Stimulated activated CD4-positive, alpha-beta T cell treated with anti-CD3 and anti-CD28 coated beads, Interleukin-2, amount 100 ng/mL, for 4 hours (primary cell): ENCODE measurements at regions not wholly inside any gene's neighbourhood (a gene's known extent, or its start where the extent isn't known, plus 50 kb on each side); places are given as distances from the start of the nearest gene placed in this dataset.

Experiments used
- DNase-seq: peaks from one replicate; pipeline ENCODE4 v3.0.0-alpha.2; 2020; ENCODE audit warnings: low read depth

DNA sequence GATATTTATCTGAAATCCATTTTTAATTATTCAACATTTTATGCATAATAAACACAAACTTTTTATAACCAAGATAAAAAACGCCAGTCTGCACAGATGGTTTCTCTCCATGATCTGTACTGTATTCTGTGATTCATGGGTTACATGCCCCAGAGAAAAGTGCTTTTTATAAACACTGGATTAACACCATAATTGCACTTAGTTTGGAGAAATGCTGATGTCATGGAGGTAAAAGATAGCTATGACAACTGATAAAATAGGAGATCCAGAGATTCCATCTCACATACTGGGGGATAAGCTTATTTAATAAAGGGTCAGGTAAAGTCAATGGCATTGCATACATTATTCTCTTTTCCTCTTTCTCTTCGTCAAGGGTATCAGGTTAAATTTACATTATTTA is 1460.4 kb upstream of the ALCAM start:
- no peak for DNase-seq

DNA sequence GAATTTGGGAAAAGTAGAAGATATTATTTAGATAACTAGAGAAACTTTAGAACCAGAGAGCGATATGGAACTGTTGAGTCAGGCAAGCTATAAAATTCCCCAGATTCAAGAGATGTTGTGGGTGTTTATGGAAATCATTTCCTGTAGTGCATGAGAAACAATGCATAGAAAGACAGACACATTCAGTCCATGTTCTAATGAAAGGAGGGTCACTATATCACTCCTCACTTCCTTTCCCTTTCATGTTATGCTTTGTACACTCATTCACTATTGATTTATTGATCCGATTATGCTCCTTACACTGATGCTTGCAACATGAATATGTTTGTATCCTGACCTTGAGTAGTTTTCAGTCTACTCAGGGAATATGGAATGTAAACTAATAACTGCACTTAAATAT is 1459.9 kb upstream of the ALCAM start:
- no peak for DNase-seq

DNA sequence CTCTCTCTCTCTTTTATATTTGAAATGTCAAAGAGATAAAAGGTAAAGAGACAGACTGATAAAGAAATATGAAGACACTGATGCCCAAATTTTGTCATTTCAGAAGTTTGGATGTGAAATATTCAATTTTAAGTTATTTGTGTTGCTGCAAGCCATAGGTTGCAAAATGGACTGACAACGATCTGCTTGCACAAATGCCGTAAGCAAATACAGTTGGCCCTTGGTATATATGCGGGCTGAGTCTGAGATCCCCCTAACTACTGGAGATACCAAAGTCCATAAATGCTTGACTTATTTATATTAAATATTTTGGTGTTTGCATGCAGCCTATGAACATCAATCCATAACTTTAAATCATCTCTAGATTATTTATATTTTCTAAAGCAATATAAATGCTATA is 1459.1 kb upstream of the ALCAM start:
- no peak for DNase-seq

DNA sequence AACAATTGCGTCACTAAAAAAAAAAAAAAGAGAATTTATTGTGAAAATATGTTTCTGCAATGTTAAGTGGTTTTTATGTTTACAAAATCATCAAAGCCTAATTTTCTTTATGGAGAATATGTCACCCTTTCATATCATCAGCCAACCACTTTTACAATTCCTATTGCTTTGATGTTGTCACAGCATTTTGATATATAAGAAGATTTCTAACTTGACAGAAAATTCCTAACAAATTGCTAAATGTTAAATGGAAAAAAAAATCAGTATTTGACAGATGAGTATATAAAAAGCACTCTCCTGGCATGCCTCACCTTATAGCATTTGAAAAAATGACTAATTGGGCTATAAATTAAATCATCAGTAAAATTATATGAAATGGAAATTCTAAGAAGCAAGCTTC is 1457.3 kb upstream of the ALCAM start:
- no peak for DNase-seq

DNA sequence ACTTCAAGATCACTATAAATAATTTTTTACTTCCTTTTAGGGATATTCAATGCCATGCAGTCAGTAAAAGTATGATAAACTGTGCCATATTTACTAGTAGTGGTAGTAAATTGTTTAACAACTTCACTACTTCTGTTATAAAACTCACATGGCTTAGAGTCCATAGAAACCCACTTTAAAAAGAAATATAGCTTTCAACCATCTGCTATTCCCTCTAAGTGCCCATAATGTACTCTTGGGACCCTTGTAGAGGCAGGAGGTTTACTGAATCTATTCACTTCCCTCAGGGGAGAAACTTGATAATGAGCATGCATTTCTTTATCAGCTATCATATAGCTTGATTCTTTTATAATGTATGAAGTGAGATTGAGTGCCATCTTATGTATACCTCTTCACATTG is 1448.4 kb upstream of the ALCAM start:
- no peak for DNase-seq

DNA sequence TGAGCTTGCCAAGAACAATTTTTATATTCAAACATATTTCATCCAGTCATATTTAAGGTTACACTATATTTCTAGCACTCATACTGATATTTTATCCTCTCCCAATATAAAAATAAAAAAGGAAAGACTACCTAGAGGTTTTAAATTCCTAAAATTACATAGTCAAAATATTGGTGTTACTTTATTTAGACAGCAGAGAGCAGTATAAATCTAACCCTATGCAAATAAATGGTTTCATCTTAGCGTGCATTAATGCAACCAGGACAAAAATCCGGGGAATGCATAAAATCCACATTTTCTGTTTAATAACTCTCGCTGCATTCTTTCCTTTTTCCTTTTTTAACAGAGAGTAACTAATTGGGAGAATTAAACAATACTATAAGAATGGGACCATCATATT is 1447.4 kb upstream of the ALCAM start:
- DNase-seq, result no peak

DNA sequence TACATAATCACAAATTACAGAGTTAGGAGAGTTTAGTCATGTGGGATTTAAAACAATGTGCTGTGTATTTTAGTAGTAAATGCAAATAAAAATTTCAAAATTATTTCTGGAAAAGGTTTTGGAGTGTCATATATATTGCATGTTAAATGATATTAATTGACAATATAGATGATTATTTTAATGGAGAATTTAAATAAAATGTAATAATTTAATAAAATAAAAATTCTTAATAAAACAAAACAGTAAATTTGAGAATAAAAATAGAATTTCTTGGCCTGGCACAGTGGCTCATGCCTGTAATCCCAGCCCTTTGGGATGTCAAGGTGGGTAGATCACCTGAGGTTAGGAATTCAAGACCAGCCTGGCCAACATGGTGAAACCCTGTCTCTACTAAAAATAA is 1442.8 kb upstream of the ALCAM start:
- DNase-seq, result no peak

DNA sequence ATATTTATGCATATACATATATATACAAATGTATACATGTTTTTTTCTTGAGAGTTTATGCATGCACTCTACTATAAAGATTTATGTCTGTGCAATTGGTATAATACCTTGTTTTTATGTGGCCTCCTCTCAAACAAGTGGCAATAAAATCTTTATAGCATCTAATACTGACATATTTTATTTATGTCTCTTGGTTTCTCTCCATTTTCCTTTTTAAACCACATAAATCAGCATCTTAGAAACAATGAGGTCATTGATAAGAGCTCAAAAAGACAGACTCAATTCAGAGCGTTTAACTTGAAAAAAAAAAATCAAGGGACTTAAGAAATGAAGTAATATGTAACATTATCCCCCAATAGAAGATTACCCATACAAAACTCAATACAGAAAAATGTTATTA is 1442.2 kb upstream of the ALCAM start:
- no peak for DNase-seq

DNA sequence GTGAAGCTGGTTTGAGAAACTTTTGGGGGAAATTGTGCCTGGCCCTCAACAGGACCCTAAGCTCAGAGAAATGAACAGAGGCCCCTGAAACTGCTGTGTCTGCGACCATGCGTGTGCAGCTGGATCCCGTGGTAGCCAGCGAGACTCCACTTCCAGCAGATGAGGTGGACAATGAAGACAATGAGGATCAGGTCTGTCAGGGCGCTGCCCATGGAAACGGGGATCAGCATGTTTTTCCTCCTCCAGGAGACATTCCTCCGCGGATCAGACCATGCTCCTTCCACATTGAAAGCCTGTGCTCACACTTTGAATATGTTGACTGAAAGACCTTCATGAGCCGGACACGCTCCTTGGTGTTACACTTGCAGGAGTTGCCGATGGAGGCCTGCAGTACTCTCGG is 1439.8 kb upstream of the ALCAM start:
- DNase-seq, result no peak

DNA sequence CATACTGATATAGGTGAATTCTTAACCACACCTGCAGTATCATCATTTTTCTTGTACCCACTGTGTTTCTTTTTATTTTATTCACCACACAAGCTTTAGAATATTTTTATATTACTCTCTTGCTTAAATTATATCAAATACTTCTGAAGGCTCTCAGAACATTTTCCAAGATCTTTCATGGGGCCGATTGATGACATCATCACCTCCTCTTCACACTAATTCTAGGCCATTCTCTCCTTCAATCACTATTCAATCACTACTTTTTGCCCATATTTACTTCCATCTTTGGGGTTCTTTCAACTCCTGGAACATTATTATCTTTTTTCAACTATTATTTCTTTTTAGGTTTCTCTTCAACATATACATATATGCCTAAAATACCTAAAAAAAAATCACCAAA is 1438.8 kb upstream of the ALCAM start:
- no peak for DNase-seq

DNA sequence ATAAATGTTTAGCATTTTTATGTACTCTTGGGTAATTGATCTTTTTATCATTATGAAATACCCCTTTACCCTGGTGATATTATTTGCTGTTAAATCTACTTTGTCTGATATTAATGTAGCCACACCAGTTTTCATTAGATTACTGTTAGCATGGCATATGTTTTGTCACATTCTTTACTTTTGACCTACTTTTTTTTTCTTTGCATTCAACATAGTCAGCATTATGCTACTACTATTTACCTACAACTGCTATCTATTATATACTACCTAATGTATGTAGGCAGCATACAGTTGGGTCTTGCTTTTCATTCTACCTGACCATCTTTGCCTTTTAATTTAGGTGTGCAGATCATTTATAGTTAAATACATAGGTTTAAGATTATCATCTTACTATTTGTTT is 1429.6 kb upstream of the ALCAM start:
- DNase-seq, result no peak

DNA sequence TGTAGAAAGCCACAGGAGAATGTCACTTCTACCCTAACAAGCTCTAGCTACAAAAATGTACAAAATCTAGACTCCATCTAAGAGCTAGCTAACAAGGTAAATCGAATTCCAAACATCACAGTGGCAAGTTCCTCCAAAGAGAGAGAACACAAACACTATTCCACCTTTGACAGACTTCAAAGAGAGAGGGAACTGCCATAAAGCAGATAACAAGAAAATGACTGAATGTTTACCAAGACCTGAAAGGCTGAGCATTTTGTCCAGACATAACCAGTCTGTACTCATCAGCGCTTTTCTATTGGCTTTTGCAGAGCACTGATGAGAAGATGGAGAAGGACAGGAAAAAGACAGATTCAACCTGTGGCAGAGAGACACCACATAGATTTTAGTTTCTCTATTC is 1419.6 kb upstream of the ALCAM start:
- no peak for DNase-seq

DNA sequence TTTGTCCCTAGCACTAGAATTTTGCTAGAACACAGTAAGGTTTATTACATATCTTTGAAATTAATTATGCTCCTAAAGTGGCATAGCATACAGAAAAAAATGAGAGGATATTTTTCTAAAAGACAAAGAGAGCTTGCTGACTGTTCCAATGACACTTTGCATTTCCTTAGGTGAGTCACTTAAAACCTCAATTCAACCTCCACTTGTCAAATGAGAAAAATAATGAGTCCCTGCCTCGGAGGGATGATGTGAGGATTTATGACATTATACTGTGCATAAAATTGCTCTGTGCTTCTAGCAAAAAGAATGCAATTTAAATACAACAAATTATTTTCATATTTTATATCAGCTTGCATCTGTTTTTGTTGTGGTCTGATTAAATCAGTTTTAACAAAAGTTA is 1417.0 kb upstream of the ALCAM start:
- no peak for DNase-seq

DNA sequence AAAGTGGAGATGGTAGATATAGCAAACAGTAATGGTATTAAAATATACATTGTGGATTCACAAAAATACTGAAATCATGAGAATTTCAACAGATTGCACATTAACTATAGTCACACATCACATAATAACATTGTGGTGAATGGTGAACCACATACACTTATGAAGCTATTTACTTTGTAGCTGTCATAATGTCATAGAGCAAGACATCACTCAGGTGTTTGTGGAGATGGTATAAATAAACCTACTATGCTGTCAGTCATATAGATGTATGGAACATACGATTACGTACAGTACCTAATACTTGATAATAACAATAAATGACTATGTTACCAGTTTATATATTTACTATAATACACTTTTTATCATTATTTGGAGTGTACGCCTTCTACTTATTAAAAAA is 1416.0 kb upstream of the ALCAM start:
- DNase-seq, result no peak

DNA sequence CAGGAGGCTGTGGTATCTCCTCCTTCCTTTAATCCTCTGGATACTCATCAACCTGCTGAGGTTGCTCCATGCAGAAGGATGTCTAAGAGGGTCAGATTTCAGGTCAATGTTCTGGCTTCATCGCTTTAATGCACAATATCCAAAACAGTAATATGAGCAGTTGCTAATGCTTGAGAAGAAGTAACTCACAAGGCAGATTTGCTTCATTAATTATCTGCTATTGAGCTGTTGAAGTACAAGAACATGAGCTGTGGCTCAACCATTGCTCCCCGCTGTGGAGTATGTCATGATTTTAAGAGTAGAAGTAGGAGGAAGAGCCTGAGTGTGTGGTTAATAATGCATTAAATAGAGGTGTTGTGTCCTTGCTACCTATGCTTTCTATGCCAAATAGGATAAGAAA is 1412.9 kb upstream of the ALCAM start:
- DNase-seq, result no peak

DNA sequence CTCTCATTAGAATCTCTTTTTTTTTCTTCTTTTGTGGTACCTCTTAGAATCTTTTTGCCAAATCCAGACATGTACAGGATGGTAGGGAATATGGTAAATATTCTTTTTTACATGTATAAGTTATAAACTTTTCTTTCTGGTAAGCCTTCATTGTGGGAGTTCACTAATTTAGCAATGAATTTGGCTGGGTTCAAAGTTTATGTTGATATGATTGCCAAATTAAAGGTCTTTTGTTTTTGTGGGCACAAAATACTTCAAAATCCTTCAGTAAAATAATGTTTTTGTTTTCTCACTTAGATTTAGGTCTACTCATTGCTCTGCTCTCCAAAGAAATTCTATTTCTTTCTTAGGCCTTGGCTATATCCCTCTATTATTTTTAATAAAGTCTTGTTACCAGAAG is 1405.9 kb upstream of the ALCAM start:
- DNase-seq, result no peak

DNA sequence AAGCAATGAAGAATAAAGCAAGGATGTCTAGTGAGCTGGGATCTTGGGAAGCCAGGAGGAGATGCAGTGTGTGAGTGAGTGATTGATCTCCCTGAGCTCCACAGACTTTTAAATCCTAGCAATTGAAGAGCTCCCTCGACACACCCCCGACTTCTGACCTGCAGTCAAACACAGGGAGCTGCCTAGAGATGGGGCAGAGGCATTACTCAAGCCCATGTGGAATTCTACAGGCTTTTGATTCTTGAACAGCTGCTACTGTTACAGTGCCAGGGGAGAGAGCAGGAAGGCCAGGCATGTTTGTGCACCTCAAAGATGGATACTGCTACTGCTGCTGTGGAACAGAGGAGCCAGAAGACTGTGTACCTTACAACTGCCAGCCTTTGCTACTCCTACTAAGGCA is 1403.1 kb upstream of the ALCAM start:
- DNase-seq, result no peak

DNA sequence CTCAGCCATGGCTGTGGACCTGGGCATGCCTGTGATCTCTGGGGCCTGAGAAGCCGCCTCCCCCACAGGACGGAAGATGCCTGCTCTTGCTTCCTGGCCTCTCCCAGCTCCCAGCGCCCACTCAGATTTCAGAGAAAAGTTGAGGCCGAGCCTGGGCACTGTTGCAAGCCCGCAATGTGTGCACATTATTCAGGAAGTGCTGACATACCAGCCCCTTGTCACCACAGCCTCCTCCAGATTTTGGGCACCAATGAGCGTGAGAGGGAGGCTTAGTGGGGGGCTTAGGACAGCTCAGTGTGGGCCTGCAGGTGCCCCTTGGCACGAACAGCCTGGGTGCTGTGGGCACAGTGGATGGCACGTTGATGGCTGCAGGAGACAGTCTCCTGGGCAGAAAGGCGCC is 1400.9 kb upstream of the ALCAM start:
- no peak for DNase-seq

DNA sequence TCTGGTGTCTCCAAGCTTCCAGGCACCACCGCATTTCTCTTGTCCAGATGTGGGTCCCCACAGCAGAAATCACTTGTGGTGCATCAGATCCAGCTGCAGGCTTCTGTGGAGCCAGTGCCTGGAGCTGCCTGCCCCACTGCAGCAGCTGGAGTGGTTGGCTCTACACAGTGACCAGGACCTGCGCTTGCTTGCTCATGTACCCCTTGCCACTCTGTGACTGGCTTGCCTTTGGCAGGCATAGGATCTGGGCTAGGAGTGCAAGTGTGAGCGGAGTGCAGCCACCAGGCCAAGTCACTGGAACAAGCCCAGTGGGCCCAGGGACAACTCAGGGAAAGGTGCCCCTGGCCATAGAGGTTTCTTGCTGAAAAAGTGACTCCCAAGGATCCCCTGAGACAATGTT is 1400.0 kb upstream of the ALCAM start:
- no peak for DNase-seq

DNA sequence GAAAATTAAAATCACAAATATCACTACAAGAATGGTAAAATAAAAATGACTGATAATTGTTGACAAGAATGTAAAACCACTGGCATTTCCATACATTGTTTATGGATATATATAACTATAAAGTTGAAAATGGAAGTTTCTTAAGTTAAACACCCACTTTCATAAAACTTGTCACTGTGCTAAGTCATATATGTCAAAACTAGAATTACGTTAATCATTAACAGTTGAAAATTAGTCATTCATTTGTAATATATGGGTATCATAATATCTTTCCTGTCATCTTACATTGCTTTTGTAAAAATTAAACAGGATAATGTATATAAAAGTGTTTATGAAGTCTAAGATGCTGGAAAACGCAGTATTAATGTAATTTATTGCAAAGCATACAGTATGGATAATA is 1398.6 kb upstream of the ALCAM start:
- no peak for DNase-seq

DNA sequence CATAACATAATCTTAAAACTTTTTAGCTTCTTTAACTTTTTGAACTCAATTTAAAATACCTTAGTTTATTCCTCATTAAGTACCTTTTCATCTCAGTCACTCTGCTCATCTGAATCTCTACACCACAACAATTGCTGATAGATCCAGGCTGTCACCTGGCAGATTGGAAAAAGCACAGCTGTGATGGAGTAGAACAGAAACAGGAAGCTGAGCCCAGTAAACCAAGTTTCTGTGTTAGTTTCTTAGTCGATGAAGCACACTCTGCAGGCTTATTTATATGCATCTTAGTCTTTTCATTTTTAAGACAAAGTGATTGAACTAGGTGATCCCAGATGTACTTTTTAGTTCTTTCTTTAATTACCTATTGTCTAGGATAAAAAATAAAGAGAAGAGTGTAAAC is 1398.0 kb upstream of the ALCAM start:
- DNase-seq, result no peak

DNA sequence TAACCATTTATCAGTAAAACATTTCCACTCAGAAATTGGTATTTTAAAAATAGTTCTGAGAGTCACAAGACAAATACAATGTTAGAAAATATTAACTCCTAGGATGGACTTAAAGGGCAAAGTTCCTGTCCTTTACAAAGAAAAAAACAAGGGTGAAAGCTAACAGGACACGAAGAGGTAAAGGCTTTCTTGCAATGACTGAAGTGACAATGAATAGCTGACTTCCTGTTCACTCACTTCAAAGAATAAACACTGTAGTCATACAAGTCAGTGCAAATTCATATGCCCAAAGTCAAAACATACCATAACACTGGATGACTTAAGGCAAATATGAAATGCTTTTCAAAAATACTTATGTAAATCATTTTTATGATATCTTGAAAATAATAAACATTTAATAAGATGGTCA is 1389.8 kb upstream of the ALCAM start:
- DNase-seq, result no peak

DNA sequence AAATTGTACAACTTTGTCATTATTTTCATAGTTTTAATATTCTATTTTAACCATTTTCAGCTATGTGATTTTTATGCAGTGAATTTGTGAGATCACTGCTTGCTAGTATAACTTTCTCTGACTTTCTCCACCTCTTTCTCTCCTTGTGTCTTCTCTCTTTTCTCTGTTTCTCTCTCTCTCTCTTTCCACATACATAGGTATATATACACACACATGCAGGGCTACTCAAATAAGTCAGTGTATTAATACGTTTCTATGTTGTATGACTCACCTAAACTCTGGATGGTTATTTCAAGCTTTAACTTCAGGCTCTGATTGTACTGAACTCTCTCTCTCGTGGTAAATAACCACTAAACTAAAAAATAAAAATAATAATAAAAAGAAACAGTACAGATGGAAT is 1389.3 kb upstream of the ALCAM start:
- DNase-seq, result no peak

DNA sequence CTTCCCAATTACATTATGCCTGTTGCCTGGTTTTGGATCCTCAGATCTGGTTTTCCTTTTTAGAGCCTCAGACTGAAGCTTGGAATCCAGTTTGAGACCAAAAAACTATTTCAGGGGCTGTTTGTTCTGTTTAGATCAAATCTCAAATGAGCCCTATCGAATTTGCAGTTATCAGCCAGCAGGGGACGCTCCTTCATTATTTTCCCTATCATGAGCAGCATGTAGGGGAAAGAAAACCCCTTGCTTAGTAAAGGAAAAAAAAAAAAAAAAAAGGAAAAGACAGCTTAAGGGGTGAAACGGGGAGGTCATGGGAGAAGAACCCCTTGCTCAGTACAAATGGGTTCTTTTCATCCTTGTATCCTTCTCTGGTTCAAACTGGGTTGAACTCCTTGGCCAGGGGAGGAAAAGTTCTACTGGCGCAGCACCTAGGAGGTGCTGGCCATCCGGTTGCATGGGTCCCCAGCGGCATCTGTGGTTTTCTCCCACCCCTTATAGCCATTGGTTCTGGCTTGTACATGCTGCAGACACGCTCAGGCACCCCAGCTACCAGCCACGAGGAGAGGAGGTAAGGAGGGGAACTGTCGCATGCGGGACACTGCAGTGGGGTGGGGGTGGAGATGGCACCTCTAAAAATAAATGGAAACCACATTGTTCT is 1375.1 kb upstream of the ALCAM start:
- DNase-seq, result no peak

DNA sequence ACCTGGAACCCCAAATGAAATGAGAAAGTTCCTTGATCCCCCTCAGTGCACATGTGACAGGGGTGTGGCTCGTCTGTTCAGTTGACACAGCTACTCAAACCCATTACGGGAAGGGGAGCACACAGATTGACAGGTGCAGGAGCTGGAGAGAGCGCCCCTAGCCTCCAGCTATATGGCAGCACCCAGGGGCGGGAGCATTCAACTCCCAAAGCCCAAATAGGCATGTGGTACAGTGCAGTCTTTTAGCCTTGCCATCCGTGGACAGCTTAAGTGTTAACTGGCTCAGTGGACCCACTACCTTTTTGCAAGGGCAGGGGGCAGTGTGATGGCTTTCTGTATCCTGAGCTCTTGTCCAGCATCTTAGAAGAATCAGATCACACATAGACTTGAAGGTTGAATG is 1374.2 kb upstream of the ALCAM start:
- no peak for DNase-seq
